H4 (cell line): ENCODE measurements at regions not wholly inside any gene's neighbourhood (a gene's known extent, or its start where the extent isn't known, plus 50 kb on each side); places are given as distances from the start of the nearest gene placed in this dataset.
"Not testable (repeated sequence)": the region's sequence is repeated elsewhere in the genome, so short reads cannot be mapped to it uniquely, and the experiment has no call there.

Experiments used
- DNase-seq: peaks from one replicate; pipeline ENCODE4 v3.0.0-alpha.2; 2015; ENCODE audit warnings: low spot score

DNA sequence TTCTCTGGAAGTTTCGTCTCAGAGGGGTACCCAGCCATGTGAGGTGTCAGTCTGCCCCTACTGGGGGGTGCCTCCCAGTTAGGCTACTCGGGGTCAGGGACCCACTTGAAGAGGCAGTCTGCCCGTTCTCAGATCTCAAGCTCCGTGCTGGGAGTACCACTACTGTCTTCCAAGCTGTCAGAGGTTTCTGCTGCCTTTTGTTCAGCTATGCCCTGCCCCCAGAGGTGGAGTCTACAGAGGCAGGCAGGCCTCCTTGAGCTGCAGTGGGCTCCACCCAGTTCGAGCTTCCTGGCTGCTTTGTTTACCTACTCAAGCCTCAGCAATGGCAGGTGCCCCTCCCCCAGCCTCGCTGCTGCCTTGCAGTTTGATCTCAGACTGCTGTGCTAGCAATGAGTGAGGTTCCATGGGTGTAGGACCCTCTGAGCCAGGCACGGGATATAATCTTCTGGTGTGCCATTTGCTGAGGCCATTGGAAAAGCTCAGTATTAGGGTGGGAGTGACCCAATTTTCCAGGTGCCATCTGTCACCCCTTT lies 71.0 kb upstream of the SH3GLB1 start:
- DNase-seq, result not testable (repeated sequence)

DNA sequence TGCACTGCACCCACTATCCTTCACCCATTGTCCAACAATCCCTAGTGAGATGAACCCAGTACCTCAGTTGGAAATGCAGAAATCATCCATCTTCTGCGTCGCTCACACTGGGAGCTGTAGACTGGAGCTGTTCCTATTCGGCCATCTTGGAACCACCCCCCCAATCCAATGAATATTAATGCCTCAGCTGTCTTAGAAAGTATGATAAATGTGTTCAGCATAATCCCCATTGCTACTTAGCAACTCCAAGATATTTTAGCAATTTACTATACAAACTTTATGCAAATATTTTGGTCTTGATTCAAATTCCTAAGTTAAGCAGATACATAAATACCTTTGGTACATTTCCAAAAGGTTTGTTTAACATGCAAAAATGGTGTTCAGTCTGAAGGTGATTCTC lies 70.5 kb upstream of the SH3GLB1 start:
- DNase-seq, result no peak

DNA sequence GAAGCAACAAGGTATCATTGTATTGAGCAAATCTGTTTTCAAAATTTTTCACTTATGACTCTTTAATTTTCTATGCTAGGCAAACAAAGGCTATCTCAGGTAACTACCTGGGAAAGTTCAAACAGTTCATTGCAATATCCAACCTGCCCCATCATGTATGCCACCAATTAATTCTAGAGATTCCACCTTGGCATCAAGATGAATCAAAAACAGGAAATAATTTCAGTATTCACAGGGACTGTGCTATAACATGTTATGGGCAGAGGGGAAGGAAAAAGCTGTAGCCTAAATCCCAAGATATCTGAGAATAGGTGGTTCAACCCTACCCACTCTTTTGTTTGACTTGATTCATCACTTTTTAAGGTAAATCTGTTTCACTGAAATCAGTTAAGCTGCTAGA lies 67.5 kb upstream of the SH3GLB1 start:
- DNase-seq, result no peak

DNA sequence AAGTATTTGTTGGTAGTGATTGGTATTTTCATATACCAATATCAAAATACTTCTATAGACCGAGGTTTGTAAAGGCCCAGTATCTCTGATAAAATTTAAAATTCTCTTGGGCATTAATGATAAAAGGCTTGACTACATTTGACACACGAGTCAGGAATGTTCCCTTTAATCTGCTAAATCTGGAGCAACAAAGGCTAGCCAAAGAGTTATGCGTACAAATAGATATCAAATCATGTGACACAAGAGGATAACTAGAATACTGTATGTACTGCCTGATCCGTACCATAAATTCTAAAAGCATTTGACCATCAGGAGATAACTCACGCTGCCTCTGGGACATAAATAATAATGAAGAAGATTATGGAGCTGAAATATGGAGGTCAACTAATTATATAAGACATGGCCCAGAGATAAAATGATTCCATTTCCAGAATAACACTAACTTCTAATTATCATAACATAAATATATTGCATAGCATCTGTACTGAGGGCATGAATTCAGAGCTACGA lies 64.2 kb upstream of the SH3GLB1 start:
- DNase-seq, result no peak

DNA sequence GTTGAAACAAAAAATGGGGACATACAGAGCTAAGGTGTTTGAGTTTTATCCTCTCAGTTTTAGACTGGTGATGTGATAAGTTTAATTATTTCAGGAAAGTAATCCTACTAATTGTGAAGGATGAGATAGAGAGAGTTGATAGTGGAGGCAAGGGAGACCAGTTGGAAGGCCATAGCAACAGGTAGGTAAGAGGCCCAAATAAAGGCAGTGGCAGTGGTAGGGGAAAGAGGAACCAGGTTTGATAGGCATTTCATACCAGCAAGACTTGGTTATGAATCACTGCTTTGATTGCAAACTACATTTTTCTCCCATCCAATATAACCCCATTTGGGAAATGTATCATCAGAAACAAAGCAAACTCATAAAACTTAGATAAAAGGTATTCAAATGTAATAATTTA lies 63.1 kb upstream of the SH3GLB1 start:
- no peak for DNase-seq

DNA sequence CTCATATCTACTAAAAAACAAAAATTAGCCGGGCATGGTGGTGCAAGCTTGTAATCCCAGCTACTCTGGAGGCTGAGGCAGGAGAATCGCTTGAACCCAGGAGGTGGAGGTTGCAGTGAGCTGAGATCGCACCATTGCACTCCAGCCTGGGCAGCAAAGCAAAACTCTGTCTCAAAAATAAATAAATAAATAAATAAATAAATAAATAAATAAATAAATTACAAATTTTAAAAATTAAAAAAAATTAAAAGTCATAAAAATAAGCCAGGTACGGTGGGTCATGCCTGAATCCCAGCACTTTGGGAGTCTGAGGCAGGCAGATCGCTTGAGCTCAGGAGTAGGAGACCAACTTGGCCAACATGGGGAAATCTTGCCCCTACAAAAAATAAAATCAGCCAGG lies 59.7 kb upstream of the SH3GLB1 start:
- DNase-seq, result not testable (repeated sequence)

DNA sequence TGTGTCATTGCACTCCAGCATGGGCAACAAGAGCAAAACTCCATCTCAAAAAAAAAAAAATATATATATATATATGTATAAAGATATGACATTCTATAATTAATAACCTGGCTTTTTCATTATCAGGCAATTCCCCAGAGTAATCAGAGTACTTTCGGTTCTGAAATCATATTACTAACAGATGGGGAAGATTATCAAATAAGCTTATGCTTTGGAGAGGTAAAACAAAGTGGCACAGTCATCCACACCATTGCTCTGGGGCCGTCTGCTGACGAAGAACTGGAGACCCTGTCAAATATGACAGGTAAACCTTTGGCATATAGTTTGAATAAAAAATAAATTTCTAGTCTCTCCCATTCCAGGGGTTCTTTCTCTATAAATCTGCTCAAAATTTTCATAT lies 58.5 kb upstream of the SH3GLB1 start:
- DNase-seq, result no peak

DNA sequence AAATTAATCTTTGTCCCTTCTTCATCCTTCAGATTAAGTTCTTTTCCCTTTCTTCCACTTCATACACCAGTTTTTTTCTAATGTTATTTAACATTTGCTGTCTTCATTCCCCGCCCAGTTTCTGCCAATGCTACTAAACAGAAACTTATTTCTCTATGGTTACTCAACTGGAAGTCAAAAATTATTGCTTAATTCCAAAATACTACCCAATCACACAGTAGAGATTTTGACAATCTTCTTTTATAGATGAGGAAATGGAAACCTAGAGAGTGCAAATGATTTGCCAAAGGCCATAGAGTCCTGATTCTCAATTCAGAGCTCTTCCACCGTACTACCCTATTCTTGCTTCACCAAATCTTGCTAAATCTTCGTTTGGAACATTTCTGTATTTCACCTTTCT lies 58.1 kb upstream of the SH3GLB1 start:
- DNase-seq, result no peak

DNA sequence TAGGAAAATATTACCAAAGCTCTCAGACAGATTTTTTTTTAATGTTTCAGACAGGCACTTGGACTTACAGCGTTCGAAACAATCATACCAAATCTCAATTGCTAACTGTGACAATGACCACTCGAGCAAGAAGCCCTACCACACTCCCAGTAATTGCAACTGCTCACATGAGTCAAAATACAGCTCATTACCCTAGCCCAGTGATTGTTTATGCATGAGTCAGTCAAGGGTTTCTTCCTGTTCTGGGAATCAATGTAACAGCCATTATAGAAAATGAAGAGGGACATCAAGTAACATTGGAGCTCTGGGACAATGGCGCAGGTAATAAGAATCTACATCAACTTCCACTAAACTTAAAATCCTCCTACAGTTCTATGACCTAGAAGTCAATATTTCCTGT lies 56.1 kb upstream of the SH3GLB1 start:
- DNase-seq, result peak; percentile 52

DNA sequence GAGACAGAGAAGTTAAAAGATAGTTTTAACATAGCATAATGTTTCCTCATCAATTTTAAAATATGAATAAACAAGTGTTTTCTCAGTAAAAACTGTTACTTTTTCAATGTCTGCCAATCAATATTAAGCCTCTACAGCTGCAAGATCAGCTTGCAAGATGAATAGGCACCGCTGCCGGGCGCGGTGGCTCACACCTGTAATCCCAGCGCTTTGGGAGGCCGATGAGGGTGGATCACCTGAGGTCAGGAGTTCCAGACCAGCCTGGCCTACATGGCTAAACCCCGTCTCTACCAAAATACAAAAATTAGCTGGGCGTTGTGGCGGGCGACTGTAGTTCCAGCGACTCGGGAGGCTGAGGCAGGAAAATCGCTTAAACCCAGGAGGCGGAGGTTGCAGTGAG lies 54.8 kb upstream of the SH3GLB1 start:
- DNase-seq, result no peak

DNA sequence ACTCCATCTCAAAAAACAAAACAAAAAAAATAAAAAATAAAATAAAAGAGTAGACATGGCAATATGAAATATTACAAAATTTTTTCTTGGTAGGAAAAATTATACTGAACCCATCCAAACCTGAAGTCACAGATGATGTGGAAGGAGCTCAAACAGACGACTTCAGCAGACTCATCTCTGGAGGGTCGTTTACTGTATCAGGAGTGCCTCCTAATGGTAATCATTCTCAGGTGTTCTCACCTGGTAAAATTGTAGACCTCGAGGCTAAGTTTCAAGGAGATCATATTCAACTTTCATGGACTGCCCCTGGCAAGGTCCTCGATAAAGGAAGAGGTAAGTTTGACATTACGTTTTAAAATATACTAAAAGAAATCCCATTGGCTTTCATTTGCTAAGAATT lies 54.3 kb upstream of the SH3GLB1 start:
- DNase-seq, result no peak
